NCI-H2029 treated with DMSO at 0.1 percent for 48 hours (cell line): ENCODE measurements at regions not wholly inside any gene's neighbourhood (a gene's known extent, or its start where the extent isn't known, plus 50 kb on each side); places are given as distances from the start of the nearest gene placed in this dataset.
A peak's percentile ranks its signal among the peaks of the same experiment; 100 is the strongest.
"Not testable (repeated sequence)": the region's sequence is repeated elsewhere in the genome, so short reads cannot be mapped to it uniquely, and the experiment has no call there.

Experiments used
- DNase-seq: peaks from one replicate; lab custom pipeline; 2025; lab: John Stamatoyannopoulos, UW

- no peak for DNase-seq
Measured at GRCh38 chr3:150247441-150247840, 160.7 kb upstream of the TSC22D2 start.

DNA sequence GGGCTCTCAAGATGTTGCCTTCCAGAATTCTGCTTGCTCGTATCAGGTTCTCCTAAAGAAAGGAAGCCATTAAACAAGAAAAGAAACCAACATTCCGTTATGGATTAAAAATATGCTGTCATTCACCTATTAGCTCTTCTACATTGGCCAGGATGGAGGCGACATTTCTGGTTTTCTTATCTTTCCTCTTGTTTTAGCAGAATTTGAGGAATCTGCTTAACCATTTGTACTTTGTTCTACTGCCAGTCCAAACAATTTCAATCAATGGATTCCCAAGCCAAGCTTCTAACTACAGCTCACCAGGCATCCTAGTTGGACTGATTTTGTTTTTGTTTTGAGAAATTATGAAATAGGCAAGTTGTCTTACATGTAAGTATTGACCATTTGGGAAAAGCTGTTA lies 164.6 kb upstream of the TSC22D2 start:
- DNase-seq = no peak

- no peak for DNase-seq
Measured at GRCh38 chr3:150242220-150242936, 165.7 kb upstream of the TSC22D2 start.

- DNase-seq = no peak
Measured at GRCh38 chr3:150240891-150241290, 167.2 kb upstream of the TSC22D2 start.

DNA sequence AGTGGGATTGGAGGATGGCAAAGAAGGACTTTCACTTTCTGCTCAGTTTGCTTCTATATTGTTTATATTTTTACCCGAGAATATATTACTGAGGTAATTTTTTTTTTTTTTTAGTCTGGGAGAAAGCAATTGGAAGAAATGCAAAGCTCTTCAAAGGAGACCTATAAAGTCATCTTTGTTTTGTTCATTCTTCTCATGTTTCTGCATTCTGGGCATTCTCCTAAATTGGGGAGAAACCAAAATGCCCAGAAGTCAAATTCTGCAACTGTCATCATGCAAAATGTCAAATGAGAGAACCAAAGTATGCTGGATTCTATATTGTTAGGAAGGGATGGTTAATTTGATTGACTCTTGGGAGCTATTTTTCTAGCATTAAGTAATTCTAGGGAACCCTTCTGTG lies 168.3 kb upstream of the TSC22D2 start:
- DNase-seq = no peak

GRCh38 chr3:150238995-150239619 lies 169.0 kb upstream of the TSC22D2 start:
- peak; percentile 25 for DNase-seq

GRCh38 chr3:150238048-150238802 lies 169.9 kb upstream of the TSC22D2 start:
- DNase-seq = no peak

GRCh38 chr3:150237490-150237889 lies 170.6 kb upstream of the TSC22D2 start:
- DNase-seq = peak; percentile 70

DNA sequence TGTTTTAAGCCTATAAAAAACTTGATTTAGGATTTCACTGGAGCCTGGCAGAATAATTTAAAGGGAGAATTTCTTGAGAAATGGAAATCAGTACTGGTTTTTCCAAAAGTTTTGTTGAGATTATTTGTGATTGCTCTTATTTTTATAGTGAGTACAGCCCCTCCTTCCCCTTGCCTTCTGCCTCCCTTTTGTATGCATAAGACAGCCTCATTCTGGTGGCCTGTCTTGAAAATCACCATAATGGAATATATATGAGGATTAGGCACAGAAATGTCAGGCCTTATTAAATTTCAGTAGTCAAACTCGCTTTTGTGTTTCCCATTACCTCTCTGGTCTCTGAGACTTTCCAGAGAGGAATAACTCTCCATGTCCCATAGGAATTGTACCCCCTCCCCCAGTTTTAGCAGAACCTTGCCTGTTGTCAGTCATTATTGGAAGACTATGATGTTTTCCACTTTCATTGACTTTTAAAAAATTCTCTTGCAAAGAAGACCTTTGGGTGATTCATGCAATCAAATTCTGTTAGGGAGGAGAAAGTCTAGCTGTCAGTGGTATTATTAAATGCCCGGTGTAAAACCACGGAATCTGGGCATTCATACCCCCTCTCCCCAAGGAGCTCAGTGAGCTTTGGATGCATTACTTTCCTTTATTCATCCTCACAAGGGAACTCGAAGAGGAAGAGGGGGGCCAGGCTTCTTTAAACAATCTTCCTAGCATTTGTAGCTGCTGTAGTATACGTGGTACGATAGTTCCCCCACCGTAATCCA lies 171.6 kb upstream of the TSC22D2 start:
- no peak for DNase-seq

DNA sequence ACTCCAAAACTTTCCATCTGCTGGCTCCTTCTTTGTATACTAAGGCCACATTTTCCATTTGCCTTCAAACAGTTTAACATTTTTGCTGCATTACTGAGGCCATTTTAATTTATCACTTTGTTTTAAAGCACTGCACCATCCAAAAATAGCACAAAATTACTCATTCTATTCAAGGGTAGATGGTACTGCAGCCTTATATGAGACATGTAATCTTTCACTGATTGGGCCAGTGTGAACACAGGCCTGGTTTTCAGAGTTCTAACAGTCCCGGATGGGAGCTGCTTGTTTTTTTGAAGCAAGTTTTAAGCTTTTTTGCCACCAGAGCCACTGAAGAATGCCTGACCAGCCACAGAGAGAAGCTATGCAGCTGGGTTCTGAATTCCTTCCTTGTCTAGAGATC lies 172.3 kb upstream of the TSC22D2 start:
- DNase-seq = no peak

- DNase-seq = peak; percentile 88
Measured at GRCh38 chr3:150232992-150233451, 175.1 kb upstream of the TSC22D2 start.

- DNase-seq = no peak
Measured at GRCh38 chr3:150230037-150230436, 178.1 kb upstream of the TSC22D2 start.

GRCh38 chr3:150228626-150229025 lies 179.5 kb upstream of the TSC22D2 start:
- DNase-seq = not testable (repeated sequence)

DNA sequence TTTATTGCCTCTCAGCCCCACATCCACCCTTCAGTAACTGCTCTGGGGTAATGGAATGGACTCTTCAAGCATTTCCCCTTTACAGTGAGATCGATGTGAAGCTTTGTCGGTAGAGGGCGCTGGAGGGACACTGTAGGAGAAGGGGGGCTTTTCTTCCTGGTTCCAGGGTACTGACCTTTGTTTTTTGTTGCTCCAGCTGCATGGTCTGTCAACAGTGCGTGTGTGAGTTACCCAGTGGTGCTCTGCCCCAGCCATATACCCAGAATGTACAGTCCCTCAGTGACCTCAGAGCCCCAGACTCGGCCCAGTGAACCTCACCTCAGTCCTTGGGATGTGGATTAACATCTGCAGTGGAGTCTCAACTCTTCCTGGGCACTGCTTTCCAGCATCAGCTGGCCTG lies 180.3 kb upstream of the TSC22D2 start:
- DNase-seq = no peak

DNA sequence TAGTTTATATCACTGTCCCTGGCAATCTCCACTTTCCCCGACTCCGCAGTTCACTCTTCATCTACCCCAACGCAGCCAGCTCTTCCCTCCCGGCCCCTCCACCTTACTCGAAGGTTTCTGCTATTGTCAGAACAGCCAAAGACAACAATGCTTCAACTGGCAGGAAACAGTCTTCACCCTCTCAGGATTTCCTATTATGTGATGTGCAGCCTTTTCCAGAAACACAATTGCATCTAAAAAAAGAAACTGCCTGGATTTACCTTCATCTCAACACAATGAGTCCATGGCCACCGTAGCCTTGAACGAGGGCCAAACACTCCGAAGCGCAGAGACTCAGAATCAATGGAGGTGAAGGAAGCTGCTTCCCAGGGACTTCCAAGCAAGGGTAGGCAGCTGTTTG lies 182.1 kb upstream of the TSC22D2 start:
- peak; percentile 78 for DNase-seq

DNA sequence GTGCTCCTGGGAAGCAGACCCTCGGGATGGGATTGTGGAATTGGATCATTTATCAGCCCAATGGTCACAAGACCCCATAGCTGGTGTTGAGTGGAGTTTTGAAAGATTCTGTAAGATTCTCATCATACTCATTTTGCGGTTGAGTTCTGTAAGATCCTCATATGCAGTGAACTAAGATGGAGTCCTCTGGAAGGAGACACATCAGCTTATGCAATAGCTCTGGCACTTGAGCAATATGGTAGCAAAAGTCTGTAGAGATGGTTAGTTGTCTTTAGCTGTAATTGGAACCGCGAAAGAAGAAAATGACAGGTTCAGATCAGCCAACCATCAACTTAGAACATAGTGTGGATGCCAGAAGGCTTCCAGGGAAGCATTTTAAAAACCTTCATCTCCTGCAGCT lies 184.5 kb upstream of the TSC22D2 start:
- no peak for DNase-seq

- no peak for DNase-seq
Measured at GRCh38 chr3:150222691-150223489, 185.2 kb upstream of the TSC22D2 start.

- DNase-seq = no peak
Measured at GRCh38 chr3:150221904-150222523, 186.1 kb upstream of the TSC22D2 start.

DNA sequence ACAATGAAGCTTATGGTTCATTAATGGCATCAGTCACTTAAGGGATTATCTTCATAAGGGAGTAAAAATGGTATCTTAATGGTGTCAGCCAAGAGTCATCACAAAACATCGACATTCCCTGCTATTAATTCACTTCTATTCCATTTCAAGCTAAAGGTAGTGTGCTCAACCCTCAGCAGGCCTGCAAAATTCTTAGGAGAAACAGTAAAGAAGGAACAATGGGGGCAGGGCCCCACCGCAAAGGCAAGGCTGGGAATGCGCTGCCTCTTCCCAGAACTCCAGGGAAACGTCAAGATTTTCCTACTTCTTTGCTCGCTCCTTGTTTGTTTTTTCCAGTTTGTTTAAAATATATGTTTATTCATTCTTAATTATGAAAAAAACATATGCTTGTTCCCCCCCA lies 187.3 kb upstream of the TSC22D2 start:
- no peak for DNase-seq

GRCh38 chr3:150220041-150220440 lies 188.1 kb upstream of the TSC22D2 start:
- DNase-seq = no peak

DNA sequence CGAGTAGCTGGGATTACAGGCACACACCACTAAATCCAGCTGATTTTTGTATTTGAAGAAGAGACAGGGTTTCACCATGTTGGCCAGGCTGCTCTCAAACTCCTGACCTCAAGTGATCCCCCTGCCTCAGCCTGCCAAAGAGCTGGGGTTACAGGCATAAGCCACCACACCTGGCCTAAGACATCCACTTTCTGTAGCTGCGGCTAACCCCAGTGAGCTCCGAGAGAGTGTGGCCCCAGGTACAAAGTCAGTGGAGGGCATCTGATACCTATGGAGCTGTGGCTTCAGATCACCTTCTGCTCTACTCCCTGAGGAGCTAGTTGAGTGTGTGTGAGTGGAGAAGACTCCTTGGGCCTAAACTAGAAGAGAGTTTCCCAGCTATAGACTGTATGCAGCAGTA lies 189.3 kb upstream of the TSC22D2 start:
- DNase-seq = no peak
